IMR-90 (cell line): ENCODE measurements at regions not wholly inside any gene's neighbourhood (a gene's known extent, or its start where the extent isn't known, plus 50 kb on each side); places are given as distances from the start of the nearest gene placed in this dataset.

Source experiments
- ATAC-seq: fragments of 200-7000 bp; cut with Tn5 transposase; 2 replicates; pipeline ENCODE4 v1.9.1; 2020; ENCODE audit warnings: low read depth, mild to moderate bottlenecking, moderate library complexity
- BruUV-seq: library from RNA; stranded (reverse); fragments of 400-500 nt; replicated peaks from 2 replicates; lab custom pipeline; 2021; lab: Mats Ljungman, UMichigan
- CTCF ChIA-PET: fragments of 300-600 bp; formaldehyde crosslinking; extraction: SDS; loops from one replicate; lab custom pipeline; 2021; ENCODE audit warnings: antibody characterized with exemption; lab: Yijun Ruan, JAX
- POLR2A ChIA-PET: fragments of 300-600 bp; sonication (Branson Sonifier 250); formaldehyde crosslinking; loops from one replicate; lab custom pipeline; 2022; ENCODE audit warnings: antibody characterized with exemption; ENCODE audit not compliant: unreplicated experiment; lab: Charles Lee
- DNase-seq: peaks from one replicate; pipeline ENCODE4 v3.0.0; 2013
- H2AFZ ChIP-seq: replicated peaks from 2 replicates; pipeline ENCODE3; 2013; ENCODE audit warnings: low read length, mild to moderate bottlenecking; ENCODE audit not compliant: poor library complexity
- H2AK5ac ChIP-seq: 2 replicates; pipeline ENCODE4 v1.6.1; 2013; ENCODE audit warnings: low read depth, low read length, inconsistent platforms
- H2AK9ac ChIP-seq: replicated peaks from 2 replicates; pipeline ENCODE3; 2013; ENCODE audit warnings: mild to moderate bottlenecking, low read depth, low read length, moderate library complexity; ENCODE audit not compliant: poor library complexity
- H2BK120ac ChIP-seq: 2 replicates; pipeline ENCODE4 v1.6.1; 2013; ENCODE audit warnings: low read depth, low read length, inconsistent platforms
- H2BK15ac ChIP-seq: 3 replicates; pipeline ENCODE4 v1.6.1; 2013; ENCODE audit warnings: low read depth, low read length, inconsistent platforms
- H2BK20ac ChIP-seq: 2 replicates; pipeline ENCODE4 v1.6.1; 2013; ENCODE audit warnings: low read depth, mild to moderate bottlenecking, inconsistent platforms, low read length, moderate library complexity
- H2BK5ac ChIP-seq: 2 replicates; pipeline ENCODE4 v1.6.1; 2013; ENCODE audit warnings: mild to moderate bottlenecking, low read depth, low read length, inconsistent platforms; ENCODE audit not compliant: poor library complexity, severe bottlenecking
- H3K14ac ChIP-seq: replicated peaks from 2 replicates; pipeline ENCODE4 v1.6.1; 2013; ENCODE audit warnings: low read depth, low read length, inconsistent platforms
- H3K18ac ChIP-seq: 2 replicates; pipeline ENCODE4 v1.6.1; 2013; ENCODE audit warnings: low read depth, low read length, control low read depth
- H3K23ac ChIP-seq: 2 replicates; pipeline ENCODE4 v1.6.1; 2013; ENCODE audit warnings: low read depth, low read length, inconsistent platforms
- H3K27ac ChIP-seq: 2 replicates; pipeline ENCODE4 v1.5.1; 2013; ENCODE audit warnings: mild to moderate bottlenecking, control low read depth, low read length; ENCODE audit not compliant: insufficient read depth
- H3K27me3 ChIP-seq: 2 replicates; pipeline ENCODE4 v1.6.1; 2013; ENCODE audit warnings: low read length; ENCODE audit not compliant: control insufficient read depth, insufficient read depth
- H3K36me3 ChIP-seq: 2 replicates; pipeline ENCODE4 v1.6.1; 2013; ENCODE audit warnings: low read length, mixed read lengths; ENCODE audit not compliant: control insufficient read depth, insufficient read depth
- H3K4ac ChIP-seq: 2 replicates; pipeline ENCODE4 v1.6.1; 2013; ENCODE audit warnings: low read depth, low read length, inconsistent platforms
- H3K4me1 ChIP-seq: 2 replicates; pipeline ENCODE4 v1.6.1; 2013; ENCODE audit warnings: low read length, mixed read lengths; ENCODE audit not compliant: control insufficient read depth, insufficient read depth
- H3K4me2 ChIP-seq: 2 replicates; pipeline ENCODE4 v1.6.1; 2013; ENCODE audit warnings: low read depth, mild to moderate bottlenecking, control low read depth, low read length, moderate library complexity
- H3K4me3 ChIP-seq: 2 replicates; pipeline ENCODE4 v1.5.1; 2013; ENCODE audit warnings: low read depth, mild to moderate bottlenecking, control low read depth, low read length, moderate library complexity; ENCODE audit not compliant: insufficient read depth
- H3K56ac ChIP-seq: 2 replicates; pipeline ENCODE4 v1.6.1; 2013; ENCODE audit warnings: low read length, inconsistent platforms; ENCODE audit not compliant: insufficient read depth; ENCODE audit errors: extremely low read depth
- H3K79me1 ChIP-seq, 2 experiments: 2 replicates each; pipeline ENCODE4 v1.6.1; 2013; ENCODE audit warnings: low read length in 2 of 2, inconsistent platforms in 1 of 2, low read depth in 1 of 2
- H3K9ac ChIP-seq: 2 replicates; pipeline ENCODE4 v1.6.1; 2013; ENCODE audit warnings: low read depth, low read length, control low read depth
- H3K9me1 ChIP-seq: 2 replicates; pipeline ENCODE4 v1.6.1; 2013; ENCODE audit warnings: low read length, inconsistent platforms; ENCODE audit not compliant: insufficient read depth
- H3K9me3 ChIP-seq: 2 replicates; pipeline ENCODE4 v1.6.1; 2013; ENCODE audit warnings: low read length; ENCODE audit not compliant: control insufficient read depth, insufficient read depth
- H4K20me1 ChIP-seq: 2 replicates; pipeline ENCODE4 v1.6.1; 2013; ENCODE audit warnings: low read length, inconsistent platforms; ENCODE audit not compliant: insufficient read depth
- H4K5ac ChIP-seq: 2 replicates; pipeline ENCODE4 v1.6.1; 2013; ENCODE audit warnings: mild to moderate bottlenecking, low read depth, low read length, control low read depth
- H4K8ac ChIP-seq, 2 experiments: 2 replicates each; pipeline ENCODE4 v1.6.1; 2013; ENCODE audit warnings: low read depth in 2 of 2, low read length in 2 of 2, control low read depth in 1 of 2, inconsistent platforms in 1 of 2
- H4K91ac ChIP-seq: 2 replicates; pipeline ENCODE4 v1.6.1; 2013; ENCODE audit warnings: low read depth, low read length, inconsistent platforms; ENCODE audit not compliant: insufficient read depth
- BHLHE40 ChIP-seq: fragments of 150-350 bp; IDR thresholded peaks from 2 replicates; pipeline ENCODE4 v1.6.1; 2016; ENCODE audit warnings: mild to moderate bottlenecking, low read depth, low read length
- CEBPB ChIP-seq: IDR thresholded peaks from 2 replicates; pipeline ENCODE4 v1.6.1; 2012; ENCODE audit warnings: low read depth, low read length, improper control_type of control experiment
- CTCF ChIP-seq: conservative IDR thresholded peaks from 2 replicates; pipeline ENCODE4 v1.5.1; 2012; ENCODE audit warnings: mild to moderate bottlenecking, low read depth, low read length, improper control_type of control experiment
- FOS ChIP-seq: fragments of 150-350 bp; IDR thresholded peaks from 2 replicates; pipeline ENCODE4 v1.6.1; 2016; ENCODE audit warnings: low read depth, low read length
- MAFK ChIP-seq: IDR thresholded peaks from 2 replicates; pipeline ENCODE4 v1.6.1; 2012; ENCODE audit warnings: low read depth, low read length, improper control_type of control experiment
- MAZ ChIP-seq: IDR thresholded peaks from 2 replicates; pipeline ENCODE4 v1.6.1; 2012; ENCODE audit warnings: low read depth, mild to moderate bottlenecking, low read length, improper control_type of control experiment, moderate library complexity, borderline replicate concordance
- MXI1 ChIP-seq: IDR thresholded peaks from 2 replicates; pipeline ENCODE4 v1.6.1; 2012; ENCODE audit warnings: low read depth, mild to moderate bottlenecking, low read length, moderate library complexity, borderline replicate concordance
- RAD21 ChIP-seq: IDR thresholded peaks from 2 replicates; pipeline ENCODE4 v1.6.1; 2012; ENCODE audit warnings: low read length, improper control_type of control experiment
- RCOR1 ChIP-seq: IDR thresholded peaks from 2 replicates; pipeline ENCODE4 v1.6.1; 2012; ENCODE audit warnings: mild to moderate bottlenecking, low read length, improper control_type of control experiment; ENCODE audit not compliant: insufficient replicate concordance
- RFX5 ChIP-seq: IDR thresholded peaks from 2 replicates; pipeline ENCODE4 v1.8.0; 2012; ENCODE audit warnings: low read depth, mild to moderate bottlenecking, low read length, moderate library complexity
- SMC3 ChIP-seq: fragments of 150-350 bp; IDR thresholded peaks from 2 replicates; pipeline ENCODE4 v1.6.1; 2016; ENCODE audit warnings: low read depth, mild to moderate bottlenecking, antibody characterized with exemption, low read length, moderate library complexity
- WGBS, 2 experiments: methylation state at CpG; one replicate each; pipeline versions ENCODE4 v1.1.5 to v1.1.7; 2013; ENCODE audit warnings: missing lambda C conversion rate in 2 of 2; ENCODE audit not compliant: insufficient read length in 1 of 2; ENCODE audit errors: extremely low coverage in 2 of 2; 5-methylcytosine and 5-hydroxymethylcytosine counted together
- dilution Hi-C: fragments of 300-500 bp; cut with HindIII; formaldehyde crosslinking; loops from one replicate; pipeline ENCODE4 v1.14.3; 2018; ENCODE audit warnings: low sequenced_read_pairs; ENCODE audit not compliant: unreplicated experiment
- in situ Hi-C: fragments of 300-500 bp; cut with MboI; formaldehyde crosslinking; loops from 3 replicates; pipeline ENCODE4 v1.14.3; 2019; ENCODE audit warnings: low sequenced_read_pairs, inconsistent platforms, mixed read lengths
- intact Hi-C: fragments of 100-400 bp; cut with micrococcal nuclease; formaldehyde crosslinking; loops from 2 replicates; pipeline ENCODE4 v1.10.0; 2022
- TF ChIP-seq, protein P1 (sequence below): fragments of 150-350 bp; IDR thresholded peaks from 2 replicates; pipeline ENCODE4 v1.6.1; 2016; ENCODE audit warnings: low read depth, mild to moderate bottlenecking, low read length, moderate library complexity, borderline replicate concordance

GRCh38 chr20:39541136-39541803 lies 579.1 kb downstream of the DHX35 start:
- Histone ChIP-seq H3K4ac (no peak overlapping the region), H2AK5ac (no peak overlapping the region), H3K79me1 (no peaks in the 10 kb centered on the region), H3K18ac (no peak overlapping the region), H4K91ac (no peak overlapping the region), H3K9ac (no peak overlapping the region), H2AFZ (no peak overlapping the region), H4K5ac (no peak overlapping the region), H4K20me1 (no peaks in the 10 kb centered on the region), H3K23ac (no peak overlapping the region), H2BK20ac (no peak overlapping the region), H3K9me3 (peaks cover 4% of the 10 kb centered on the region), H3K27ac (no peak overlapping the region), H2BK15ac (no peak overlapping the region), H3K4me1 (no peaks in the 10 kb centered on the region), H3K4me2 (no peak overlapping the region), H3K4me3 (no peak overlapping the region), H3K56ac (no peak overlapping the region), H3K36me3 (no peaks in the 10 kb centered on the region), H2BK5ac (no peak overlapping the region), H3K14ac (no peak overlapping the region), H2AK9ac (no peak overlapping the region), H2BK120ac (no peak overlapping the region), H4K8ac (no peak overlapping the region), H3K9me1 (no peaks in the 10 kb centered on the region), H3K27me3 (no peaks in the 10 kb centered on the region)
- ChIA-PET POLR2A (no interaction called here), CTCF (no interaction called here)
- dilution Hi-C loops (no loop called here), intact Hi-C loops (no loop called here), in situ Hi-C loops (no loop called here)
- ATAC-seq (no peak), DNase-seq (no peak)
- BruUV-seq: no TSS peak
- WGBS, 2 experiments: no CpG with 5 or more reads among the region's 2 CpGs
- TF ChIP-seq, protein P1, sequence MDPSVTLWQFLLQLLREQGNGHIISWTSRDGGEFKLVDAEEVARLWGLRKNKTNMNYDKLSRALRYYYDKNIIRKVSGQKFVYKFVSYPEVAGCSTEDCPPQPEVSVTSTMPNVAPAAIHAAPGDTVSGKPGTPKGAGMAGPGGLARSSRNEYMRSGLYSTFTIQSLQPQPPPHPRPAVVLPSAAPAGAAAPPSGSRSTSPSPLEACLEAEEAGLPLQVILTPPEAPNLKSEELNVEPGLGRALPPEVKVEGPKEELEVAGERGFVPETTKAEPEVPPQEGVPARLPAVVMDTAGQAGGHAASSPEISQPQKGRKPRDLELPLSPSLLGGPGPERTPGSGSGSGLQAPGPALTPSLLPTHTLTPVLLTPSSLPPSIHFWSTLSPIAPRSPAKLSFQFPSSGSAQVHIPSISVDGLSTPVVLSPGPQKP: no peak
- no peak for TF ChIP-seq BHLHE40
- TF ChIP-seq RCOR1: no peak
- TF ChIP-seq MXI1: no peak
- TF ChIP-seq FOS: no peak
- TF ChIP-seq RAD21: no peak
- TF ChIP-seq MAFK: no peak
- TF ChIP-seq CTCF: no peak
- no peak for TF ChIP-seq MAZ
- TF ChIP-seq RFX5: no peak
- no peak for TF ChIP-seq CEBPB
- TF ChIP-seq SMC3: no peak
